ENCODE measurements at regions not wholly inside any gene's neighbourhood (a gene's known extent, or its start where the extent isn't known, plus 50 kb on each side); places are given as distances from the start of the nearest gene placed in this dataset.

- Histone ChIP-seq H2BK120ac (ENCODE audit: low read depth, low read length, poor library complexity, severe bottlenecking) (no peak overlapping the region), H3K9me3 (ENCODE audit: control insufficient read depth, low read depth, low read length) (no peaks in the 10 kb centered on the region), H2AFZ (ENCODE audit: low read length) (no peak overlapping the region), H4K8ac (replicated peaks; ENCODE audit: insufficient read length, low read depth, low read length) (no peak overlapping the region), H3T11ph (ENCODE audit: low read length) (no peak overlapping the region), H2BK12ac (ENCODE audit: insufficient read length, low read depth, low read length) (no peak overlapping the region), H2BK20ac (ENCODE audit: low read depth, low read length, poor library complexity, severe bottlenecking) (no peak overlapping the region), H3K9ac (ENCODE audit: extremely low read depth, insufficient read length, low read length) (no peak overlapping the region), H4K91ac (ENCODE audit: insufficient read length, low read depth, low read length) (no peak overlapping the region), H3K27me3 (ENCODE audit: insufficient read depth, low read length) (no peaks in the 10 kb centered on the region), H3K14ac (ENCODE audit: insufficient read depth, low read length) (no peak overlapping the region), H3K23me2 (ENCODE audit: insufficient read length, low read depth, low read length, poor library complexity, severe bottlenecking) (no peaks in the 10 kb centered on the region), H3K79me2 (ENCODE audit: insufficient read depth, low read length) (no peaks in the 10 kb centered on the region), H3K4me2 (ENCODE audit: insufficient read depth, insufficient read length, low read length) (no peak overlapping the region), H3K23ac (ENCODE audit: insufficient read length, low read depth, low read length) (no peak overlapping the region), H2BK15ac (ENCODE audit: low read depth, low read length) (no peak overlapping the region), H2AK5ac (ENCODE audit: insufficient read length, low read length) (no peak overlapping the region), H3K18ac (ENCODE audit: insufficient read length, low read depth, low read length) (no peak overlapping the region), H3K79me1 (ENCODE audit: insufficient read depth, low read depth, low read length, poor library complexity, severe bottlenecking) (no peaks in the 10 kb centered on the region), H3K4ac (ENCODE audit: low read depth, low read length) (no peak overlapping the region), H3K4me1 (ENCODE audit: insufficient read depth, low read length) (no peaks in the 10 kb centered on the region; the same call in 1 of the 2 replicates), H4K20me1 (ENCODE audit: control insufficient read depth, insufficient read depth, insufficient read length) (no peaks in the 10 kb centered on the region), H3K56ac (ENCODE audit: insufficient read length, low read depth, low read length) (no peak overlapping the region), H4K5ac (ENCODE audit: insufficient read length, low read depth, low read length) (no peak overlapping the region), H3K27ac (ENCODE audit: insufficient read length, low read depth, low read length) (no peak overlapping the region), H2BK5ac (ENCODE audit: insufficient read length, low read length) (no peak overlapping the region)
- H3K4me3 Mint-ChIP-seq: no peak overlapping the region
- H3K27ac Mint-ChIP-seq: no peak overlapping the region
- H3K9me3 Mint-ChIP-seq: peaks cover 11% of the 10 kb centered on the region in 2 experiments
- peaks cover 6 to 10% (median 10%) of the 10 kb centered on the region in 3 experiments; a peak in 5 of 7 replicates for H3K36me3 Mint-ChIP-seq (ENCODE audit: insufficient read depth in 1 of 3, low read depth in 3 of 3)
- no CpG with 5 or more reads among the region's 3 CpGs for WGBS (ENCODE audit: extremely low coverage, insufficient read length, low lambda C conversion rate)
- H3K27me3 Mint-ChIP-seq (ENCODE audit: low read depth): no peaks in the 10 kb centered on the region
- peaks cover 3 to 6% of the 10 kb centered on the region in 2 experiments for H3K4me1 Mint-ChIP-seq
- no peak for TF ChIP-seq CTCF (conservative IDR thresholded peaks at IDR 0.05)
- no peak for DNase-seq
Measured at GRCh38 chr12:126488806-126489205, 1423.6 kb downstream of the AACS start.

Data from H9 (cell line).